Astrocyte (in vitro differentiated cells and primary cell): ENCODE measurements at regions not wholly inside any gene's neighbourhood (a gene's known extent, or its start where the extent isn't known, plus 50 kb on each side); places are given as distances from the start of the nearest gene placed in this dataset.
"Not testable (repeated sequence)": the region's sequence is repeated elsewhere in the genome, so short reads cannot be mapped to it uniquely, and the experiment has no call there.

Source experiments
- DNase-seq: peaks from one replicate; pipeline ENCODE4 v3.0.0-alpha.2; 2010; ENCODE audit warnings: low read depth
- FAIRE-seq: peaks from 2 replicates; lab custom pipeline; 2011; peaks lifted over from hg19 to GRCh38; lab: Jason Lieb, UNC
- H2AFZ ChIP-seq: 2 replicates; pipeline ENCODE4 v1.6.0; 2012; ENCODE audit warnings: low read depth, low read length, inconsistent platforms
- H3K27ac ChIP-seq: 2 replicates; pipeline ENCODE4 v1.5.1; 2011; ENCODE audit warnings: low read depth, low read length, inconsistent platforms
- H3K27me3 ChIP-seq: 2 replicates; pipeline ENCODE4 v1.6.0; 2011; ENCODE audit warnings: low read length, inconsistent platforms; ENCODE audit not compliant: insufficient read depth
- H3K36me3 ChIP-seq: 2 replicates; pipeline ENCODE4 v1.5.1; 2011; ENCODE audit warnings: low read length, inconsistent platforms; ENCODE audit not compliant: insufficient read depth
- H3K4me1 ChIP-seq: 2 replicates; pipeline ENCODE4 v1.5.1; 2011; ENCODE audit warnings: low read length, inconsistent platforms; ENCODE audit not compliant: insufficient read depth
- H3K4me2 ChIP-seq: 2 replicates; pipeline ENCODE4 v1.6.0; 2012; ENCODE audit warnings: low read length, inconsistent platforms
- H3K4me3 ChIP-seq: 2 replicates; pipeline ENCODE4 v1.5.1; 2011; ENCODE audit warnings: low read depth, mild to moderate bottlenecking, low read length, inconsistent platforms; ENCODE audit not compliant: insufficient read depth
- H3K79me2 ChIP-seq: 2 replicates; pipeline ENCODE4 v1.6.0; 2012; ENCODE audit warnings: mild to moderate bottlenecking, low read length, inconsistent platforms; ENCODE audit not compliant: insufficient read depth
- H3K9ac ChIP-seq: 2 replicates; pipeline ENCODE4 v1.6.0; 2012; ENCODE audit warnings: mild to moderate bottlenecking, low read length, inconsistent platforms
- H3K9me3 ChIP-seq: 2 replicates; pipeline ENCODE4 v1.5.1; 2012; ENCODE audit warnings: low read depth, mild to moderate bottlenecking, low read length, inconsistent platforms; ENCODE audit not compliant: insufficient read depth
- H4K20me1 ChIP-seq: 2 replicates; pipeline ENCODE4 v1.6.0; 2012; ENCODE audit warnings: low read length, inconsistent platforms; ENCODE audit not compliant: insufficient read depth
- H3K27ac Mint-ChIP-seq: one replicate; pipeline ENCODE4 v1.8.0; 2021; ENCODE audit warnings: mild to moderate bottlenecking, mixed read lengths; ENCODE audit not compliant: unreplicated experiment
- H3K27me3 Mint-ChIP-seq: one replicate; pipeline ENCODE4 v1.8.0; 2021; ENCODE audit warnings: low read depth, mixed read lengths; ENCODE audit not compliant: unreplicated experiment
- H3K36me3 Mint-ChIP-seq: one replicate; pipeline ENCODE4 v1.8.0; 2021; ENCODE audit warnings: low read depth, mixed read lengths; ENCODE audit not compliant: unreplicated experiment
- H3K4me1 Mint-ChIP-seq: one replicate; pipeline ENCODE4 v1.8.0; 2021; ENCODE audit warnings: low read depth, mixed read lengths; ENCODE audit not compliant: unreplicated experiment
- H3K4me3 Mint-ChIP-seq: one replicate; pipeline ENCODE4 v1.8.0; 2021; ENCODE audit warnings: mild to moderate bottlenecking, moderate library complexity, mixed read lengths; ENCODE audit not compliant: unreplicated experiment
- H3K9me3 Mint-ChIP-seq: one replicate; pipeline ENCODE4 v1.8.0; 2021; ENCODE audit warnings: mild to moderate bottlenecking, mixed read lengths; ENCODE audit not compliant: unreplicated experiment
- CTCF ChIP-seq: IDR thresholded peaks from 2 replicates; pipeline ENCODE4 v1.5.1; 2011; ENCODE audit warnings: low read depth, mild to moderate bottlenecking, inconsistent platforms, low read length, moderate library complexity; ENCODE audit not compliant: insufficient read depth
- EZH2 ChIP-seq: IDR thresholded peaks from 2 replicates; pipeline ENCODE4 v1.6.1; 2012; ENCODE audit warnings: mild to moderate bottlenecking, low read length, inconsistent platforms; ENCODE audit not compliant: insufficient read depth

- Histone ChIP-seq H3K4me2 (no peak overlapping the region), H4K20me1 (no peaks in the 10 kb centered on the region), H3K4me3 (no peak overlapping the region), H3K9ac (no peak overlapping the region), H2AFZ (no peak overlapping the region), H3K9me3 (no peaks in the 10 kb centered on the region), H3K79me2 (no peaks in the 10 kb centered on the region), H3K4me1 (no peaks in the 10 kb centered on the region), H3K27ac (no peak overlapping the region), H3K36me3 (no peaks in the 10 kb centered on the region), H3K27me3 (no peaks in the 10 kb centered on the region)
- Mint-ChIP-seq H3K9me3 (peaks cover 7% of the 10 kb centered on the region), H3K27me3 (no peaks in the 10 kb centered on the region), H3K4me3 (no peak overlapping the region), H3K36me3 (no peaks in the 10 kb centered on the region), H3K27ac (no peak overlapping the region), H3K4me1 (no peaks in the 10 kb centered on the region)
- DNase-seq (no peak), FAIRE-seq (no peak)
- no peak for TF ChIP-seq CTCF
- no peak for TF ChIP-seq EZH2
Measured at GRCh38 chr10:37549054-37549453, 308.4 kb downstream of the ZNF248 start.

GRCh38 chr10:37535459-37536246 is 321.8 kb downstream of the ZNF248 start:
- H3K27me3 Mint-ChIP-seq = no peaks in the 10 kb centered on the region
- H3K4me1 Mint-ChIP-seq = no peaks in the 10 kb centered on the region
- H3K9me3 Mint-ChIP-seq = peaks cover 19% of the 10 kb centered on the region
- FAIRE-seq = no peak
- no peaks in the 10 kb centered on the region for H4K20me1 ChIP-seq
- no peaks in the 10 kb centered on the region for H3K79me2 ChIP-seq
- H3K27me3 ChIP-seq = no peaks in the 10 kb centered on the region
- no peak overlapping the region for H3K27ac Mint-ChIP-seq
- no peak overlapping the region for H3K27ac ChIP-seq
- no peak overlapping the region for H3K4me3 Mint-ChIP-seq
- no peak for TF ChIP-seq EZH2
- TF ChIP-seq CTCF = no peak
- no peak overlapping the region for H2AFZ ChIP-seq
- DNase-seq = no peak
- no peak overlapping the region for H3K4me3 ChIP-seq
- no peaks in the 10 kb centered on the region for H3K36me3 ChIP-seq
- peaks cover 2% of the 10 kb centered on the region for H3K9me3 ChIP-seq
- H3K4me1 ChIP-seq = no peaks in the 10 kb centered on the region
- no peak overlapping the region for H3K4me2 ChIP-seq
- H3K9ac ChIP-seq = no peak overlapping the region
- H3K36me3 Mint-ChIP-seq = no peaks in the 10 kb centered on the region

- FAIRE-seq = no peak
- Histone ChIP-seq H3K79me2 (no peaks in the 10 kb centered on the region), H3K9ac (no peak overlapping the region), H3K9me3 (peaks cover 2% of the 10 kb centered on the region), H4K20me1 (no peaks in the 10 kb centered on the region), H3K36me3 (no peaks in the 10 kb centered on the region), H3K27ac (no peak overlapping the region), H3K4me3 (no peak overlapping the region), H2AFZ (no peak overlapping the region), H3K4me2 (no peak overlapping the region), H3K4me1 (no peaks in the 10 kb centered on the region), H3K27me3 (no peaks in the 10 kb centered on the region)
- no peak for DNase-seq
- peaks cover 15% of the 10 kb centered on the region for H3K9me3 Mint-ChIP-seq
- no peak for TF ChIP-seq EZH2
- no peak for TF ChIP-seq CTCF
- H3K27ac Mint-ChIP-seq = no peak overlapping the region
- no peaks in the 10 kb centered on the region for H3K4me1 Mint-ChIP-seq
- H3K36me3 Mint-ChIP-seq = no peaks in the 10 kb centered on the region
- H3K27me3 Mint-ChIP-seq = no peaks in the 10 kb centered on the region
- no peak overlapping the region for H3K4me3 Mint-ChIP-seq
Measured at GRCh38 chr10:37534166-37534565, 323.2 kb downstream of the ZNF248 start.

GRCh38 chr10:37525410-37525809 is 332.0 kb downstream of the ZNF248 start:
- not testable (repeated sequence) for H3K4me2 ChIP-seq, H3K4me1 Mint-ChIP-seq, H3K27me3 Mint-ChIP-seq, H3K27me3 ChIP-seq, H4K20me1 ChIP-seq, H2AFZ ChIP-seq, H3K36me3 Mint-ChIP-seq, H3K27ac ChIP-seq, H3K4me3 ChIP-seq, FAIRE-seq, H3K9me3 Mint-ChIP-seq, H3K79me2 ChIP-seq, DNase-seq, H3K4me3 Mint-ChIP-seq, H3K9ac ChIP-seq, H3K4me1 ChIP-seq, H3K27ac Mint-ChIP-seq, H3K36me3 ChIP-seq
- H3K9me3 ChIP-seq = peaks cover 10% of the 10 kb centered on the region
